D721Med (cell line): ENCODE measurements at regions not wholly inside any gene's neighbourhood (a gene's known extent, or its start where the extent isn't known, plus 50 kb on each side); places are given as distances from the start of the nearest gene placed in this dataset.

Source experiments
- DNase-seq: peaks from one replicate; pipeline ENCODE4 v3.0.0; 2011; ENCODE audit warnings: low spot score; ENCODE audit not compliant: insufficient read length
- FAIRE-seq: peaks from 2 replicates; lab custom pipeline; 2011; peaks lifted over from hg19 to GRCh38; lab: Jason Lieb, UNC
- TF ChIP-seq, protein P1 (sequence below): IDR thresholded peaks from 2 replicates; pipeline ENCODE4 v1.5.1; 2012; ENCODE audit warnings: mild to moderate bottlenecking, control low read depth; ENCODE audit not compliant: insufficient read depth; ENCODE audit errors: missing control alignments

DNA sequence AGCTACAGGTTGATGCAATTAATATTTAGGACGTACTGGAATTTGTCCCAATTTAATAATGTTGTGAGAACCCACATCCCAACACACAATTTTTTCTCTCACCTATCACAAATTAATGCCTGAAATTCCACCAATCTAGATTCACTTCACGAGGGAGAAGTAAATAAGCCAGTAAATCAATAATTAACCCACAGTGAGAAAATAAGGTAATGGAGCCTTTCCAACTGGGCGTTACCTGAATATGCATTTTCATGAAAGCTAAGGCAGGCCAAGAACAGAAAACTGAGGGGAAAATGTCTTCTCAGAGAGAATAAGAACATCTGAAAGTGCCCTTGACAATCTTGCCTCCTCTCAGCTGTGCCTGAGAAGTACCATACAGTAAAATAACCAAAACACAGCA lies 240.8 kb upstream of the NR5A2 start:
- DNase-seq (no peak), FAIRE-seq (no peak)
- TF ChIP-seq, protein P1, sequence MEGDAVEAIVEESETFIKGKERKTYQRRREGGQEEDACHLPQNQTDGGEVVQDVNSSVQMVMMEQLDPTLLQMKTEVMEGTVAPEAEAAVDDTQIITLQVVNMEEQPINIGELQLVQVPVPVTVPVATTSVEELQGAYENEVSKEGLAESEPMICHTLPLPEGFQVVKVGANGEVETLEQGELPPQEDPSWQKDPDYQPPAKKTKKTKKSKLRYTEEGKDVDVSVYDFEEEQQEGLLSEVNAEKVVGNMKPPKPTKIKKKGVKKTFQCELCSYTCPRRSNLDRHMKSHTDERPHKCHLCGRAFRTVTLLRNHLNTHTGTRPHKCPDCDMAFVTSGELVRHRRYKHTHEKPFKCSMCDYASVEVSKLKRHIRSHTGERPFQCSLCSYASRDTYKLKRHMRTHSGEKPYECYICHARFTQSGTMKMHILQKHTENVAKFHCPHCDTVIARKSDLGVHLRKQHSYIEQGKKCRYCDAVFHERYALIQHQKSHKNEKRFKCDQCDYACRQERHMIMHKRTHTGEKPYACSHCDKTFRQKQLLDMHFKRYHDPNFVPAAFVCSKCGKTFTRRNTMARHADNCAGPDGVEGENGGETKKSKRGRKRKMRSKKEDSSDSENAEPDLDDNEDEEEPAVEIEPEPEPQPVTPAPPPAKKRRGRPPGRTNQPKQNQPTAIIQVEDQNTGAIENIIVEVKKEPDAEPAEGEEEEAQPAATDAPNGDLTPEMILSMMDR, result no peak

DNA sequence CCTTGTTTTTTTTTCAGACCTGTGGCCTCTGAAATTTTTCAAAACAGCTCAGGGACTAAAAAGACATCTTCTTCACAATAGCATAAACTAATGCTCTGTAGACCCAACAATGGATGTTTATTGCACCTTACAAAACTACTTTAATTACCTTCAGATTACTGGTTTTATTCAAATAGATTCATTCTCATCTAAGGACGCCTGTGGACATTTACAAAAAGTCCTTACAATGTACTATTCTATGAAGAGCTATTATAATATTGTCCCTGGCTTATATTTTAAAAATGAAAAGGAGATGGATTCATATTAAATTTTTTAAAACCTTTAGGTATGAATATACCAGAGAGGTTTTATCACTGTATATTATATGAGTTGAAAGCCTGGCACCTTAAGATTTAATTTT lies 238.4 kb upstream of the NR5A2 start:
- no peak for FAIRE-seq
- TF ChIP-seq, protein P1, result no peak
- DNase-seq, result no peak

DNA sequence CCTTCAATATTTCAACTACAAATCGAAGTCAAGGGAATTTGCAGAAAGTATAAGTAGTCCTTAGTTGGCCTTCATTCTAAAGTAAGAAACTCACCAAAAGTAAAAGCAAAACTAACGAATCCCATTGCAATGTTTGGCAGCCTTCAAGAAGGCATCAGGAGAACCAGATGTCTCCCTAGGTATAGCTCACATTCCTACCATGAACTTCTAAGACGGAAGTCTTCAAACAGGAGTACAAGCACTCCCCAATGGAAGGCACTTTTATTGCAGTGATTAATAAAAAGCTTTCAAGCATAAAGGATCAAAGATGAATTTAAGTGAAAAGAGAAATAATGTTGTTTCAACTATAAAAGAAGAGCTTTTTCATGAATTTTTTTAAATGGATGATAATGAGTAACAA lies 236.0 kb upstream of the NR5A2 start:
- TF ChIP-seq, protein P1, result no peak
- DNase-seq, result no peak
- FAIRE-seq, result no peak

DNA sequence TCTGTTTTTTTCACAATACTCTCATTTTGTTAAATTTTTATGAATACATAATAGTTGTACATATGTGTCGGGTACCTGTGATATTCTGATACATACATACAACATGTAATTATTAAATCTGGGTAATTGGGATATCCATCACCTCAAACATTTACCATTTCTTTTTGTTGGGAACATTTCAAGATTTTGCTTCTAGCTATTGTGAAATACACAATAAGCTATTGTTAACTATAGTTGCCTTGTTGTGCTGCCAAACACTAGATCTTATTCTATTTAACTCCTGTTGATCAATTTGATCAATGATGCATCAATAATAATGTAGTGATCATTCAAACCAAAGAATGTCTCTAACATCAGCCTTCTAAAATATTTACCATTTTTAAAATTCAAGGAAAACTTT lies 234.6 kb upstream of the NR5A2 start:
- TF ChIP-seq, protein P1, result no peak
- no peak for DNase-seq
- FAIRE-seq, result peak; percentile 32

DNA sequence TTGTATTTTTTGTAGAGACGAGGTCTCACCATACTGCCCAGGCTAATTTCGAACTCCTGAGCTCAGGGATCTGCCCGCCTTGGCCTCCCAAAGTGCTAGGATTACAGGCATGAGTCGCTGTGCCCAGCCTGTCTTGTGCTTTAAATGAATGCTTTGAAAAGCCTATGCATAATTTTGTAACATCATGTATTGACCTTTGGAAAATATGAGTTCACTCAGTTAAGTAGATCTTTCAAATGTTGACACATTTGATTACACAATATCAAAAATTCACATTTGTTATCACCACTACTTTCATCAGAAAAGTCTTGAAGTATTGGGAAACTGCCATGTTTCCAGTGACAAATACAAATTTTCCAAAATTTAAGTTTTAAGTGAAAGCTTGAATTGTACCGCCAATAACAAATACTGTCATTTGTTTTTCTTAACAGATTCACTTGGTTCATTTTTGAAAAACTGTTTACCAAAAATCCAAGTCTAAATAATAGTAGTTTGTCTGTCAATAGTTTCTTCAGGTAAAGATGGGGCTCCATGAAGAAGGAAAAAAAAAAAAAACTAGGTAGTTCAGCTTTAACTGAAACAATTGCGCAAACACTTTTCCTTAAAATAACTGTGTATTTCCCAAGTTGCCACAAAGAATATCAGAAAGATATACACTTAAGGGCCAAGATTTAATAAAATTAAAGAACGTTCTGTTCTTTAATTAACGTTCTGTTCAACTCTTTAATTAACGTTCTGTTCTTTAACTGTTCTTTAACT lies 233.2 kb upstream of the NR5A2 start:
- TF ChIP-seq, protein P1, result no peak
- no peak for FAIRE-seq
- no peak for DNase-seq

DNA sequence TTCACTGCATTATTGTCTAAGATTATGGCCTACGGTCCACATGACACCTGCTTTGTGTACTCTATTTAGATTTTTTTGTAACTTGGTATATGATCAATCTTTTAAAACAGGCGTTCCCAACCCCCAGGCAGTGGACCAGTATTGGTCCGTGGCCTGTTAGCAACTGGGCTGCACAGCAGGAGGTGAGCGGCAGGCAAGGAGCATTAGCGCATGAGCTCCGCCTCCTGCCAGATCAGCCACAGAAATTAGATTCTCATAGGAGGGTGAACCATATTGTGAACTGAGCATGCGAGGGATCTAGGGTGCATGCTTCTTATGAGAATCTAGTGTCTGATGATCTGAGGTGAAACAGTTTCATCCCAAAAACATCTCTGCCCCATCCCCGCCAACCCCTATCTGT lies 228.4 kb upstream of the NR5A2 start:
- TF ChIP-seq, protein P1, result no peak
- no peak for FAIRE-seq
- no peak for DNase-seq

DNA sequence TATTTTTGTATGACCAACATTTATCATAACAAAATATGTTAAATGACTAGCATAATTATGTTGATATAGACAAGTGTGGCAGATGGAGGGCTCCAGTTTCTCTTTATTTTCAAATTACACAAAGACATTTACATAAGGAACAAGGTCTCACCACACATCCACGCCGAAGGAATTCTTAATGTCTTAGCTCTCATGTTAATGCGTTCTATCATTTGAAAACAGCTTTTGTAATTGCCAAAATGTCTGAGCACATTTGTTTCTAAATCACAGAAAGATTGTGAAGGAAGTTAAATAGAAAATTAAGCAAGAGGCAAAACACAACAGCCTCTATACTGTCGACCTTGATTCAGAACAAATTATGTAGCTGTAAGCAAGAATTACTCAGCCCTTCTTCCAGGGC lies 223.0 kb upstream of the NR5A2 start:
- FAIRE-seq, result no peak
- no peak for DNase-seq
- TF ChIP-seq, protein P1, result no peak
